ENCODE measurements at regions not wholly inside any gene's neighbourhood (a gene's known extent, or its start where the extent isn't known, plus 50 kb on each side); places are given as distances from the start of the nearest gene placed in this dataset.

GRCh38 chr2:125707611-125708010 lies 948.3 kb upstream of the GYPC start:
- no peak for DNase-seq (ENCODE audit: low read depth, low spot score)

- peak; percentile 43 for DNase-seq (ENCODE audit: low read depth, low spot score)
These were observed 945.4 kb upstream of the GYPC start for GRCh38 chr2:125710561-125710960.

GRCh38 chr2:125711075-125711474 lies 944.9 kb upstream of the GYPC start:
- DNase-seq (ENCODE audit: low read depth, low spot score) = no peak

- no peak for DNase-seq (ENCODE audit: low read depth, low spot score)
These were observed 942.4 kb upstream of the GYPC start for GRCh38 chr2:125713533-125713932.

GRCh38 chr2:125721072-125721721 lies 934.8 kb upstream of the GYPC start:
- no peak for DNase-seq (ENCODE audit: low read depth, low spot score)

GRCh38 chr2:125730921-125731320 lies 925.0 kb upstream of the GYPC start:
- DNase-seq (ENCODE audit: low read depth, low spot score) = no peak

GRCh38 chr2:125736306-125736705 lies 919.7 kb upstream of the GYPC start:
- DNase-seq (ENCODE audit: low read depth, low spot score) = no peak

- DNase-seq (ENCODE audit: low read depth, low spot score) = peak; percentile 74
These were observed 910.4 kb upstream of the GYPC start for GRCh38 chr2:125745514-125745913.

GRCh38 chr2:125746321-125747164 lies 909.4 kb upstream of the GYPC start:
- peak; percentile 54 for DNase-seq (ENCODE audit: low read depth, low spot score)

- no peak for DNase-seq (ENCODE audit: low read depth, low spot score)
These were observed 908.9 kb upstream of the GYPC start for GRCh38 chr2:125747165-125747425.

GRCh38 chr2:125756431-125756830 lies 899.5 kb upstream of the GYPC start:
- DNase-seq (ENCODE audit: low read depth, low spot score) = no peak

GRCh38 chr2:125796784-125797183 lies 859.2 kb upstream of the GYPC start:
- no peak for DNase-seq (ENCODE audit: low read depth, low spot score)

- no peak for DNase-seq (ENCODE audit: low read depth, low spot score)
These were observed 858.8 kb upstream of the GYPC start for GRCh38 chr2:125797192-125797591.

GRCh38 chr2:125822746-125823145 lies 833.2 kb upstream of the GYPC start:
- peak; percentile 10 for DNase-seq (ENCODE audit: low read depth, low spot score)

GRCh38 chr2:125825781-125826180 lies 830.2 kb upstream of the GYPC start:
- peak; percentile 30 for DNase-seq (ENCODE audit: low read depth, low spot score)

GRCh38 chr2:125837128-125837527 lies 818.8 kb upstream of the GYPC start:
- DNase-seq (ENCODE audit: low read depth, low spot score) = peak; percentile 58

- DNase-seq (ENCODE audit: low read depth, low spot score) = no peak
These were observed 818.3 kb upstream of the GYPC start for GRCh38 chr2:125837611-125838010.

GRCh38 chr2:125839945-125840344 lies 816.0 kb upstream of the GYPC start:
- no peak for DNase-seq (ENCODE audit: low read depth, low spot score)

- DNase-seq (ENCODE audit: low read depth, low spot score) = no peak
These were observed 813.9 kb upstream of the GYPC start for GRCh38 chr2:125842041-125842440.

- no peak for DNase-seq (ENCODE audit: low read depth, low spot score)
These were observed 805.4 kb upstream of the GYPC start for GRCh38 chr2:125850541-125850940.

GRCh38 chr2:125852364-125852763 lies 803.6 kb upstream of the GYPC start:
- no peak for DNase-seq (ENCODE audit: low read depth, low spot score)

- DNase-seq (ENCODE audit: low read depth, low spot score) = no peak
These were observed 802.3 kb upstream of the GYPC start for GRCh38 chr2:125853626-125854025.

GRCh38 chr2:125855204-125855603 lies 800.8 kb upstream of the GYPC start:
- DNase-seq (ENCODE audit: low read depth, low spot score) = no peak

Measured in ELF-1 (cell line).